A673 (cell line): ENCODE measurements at regions not wholly inside any gene's neighbourhood (a gene's known extent, or its start where the extent isn't known, plus 50 kb on each side); places are given as distances from the start of the nearest gene placed in this dataset.

Experiments used
- BruUV-seq: library from RNA; stranded (reverse); fragments of 400-500 nt; replicated peaks from 2 replicates; lab custom pipeline; 2021; lab: Mats Ljungman, UMichigan
- CTCF ChIA-PET: fragments of 300-600 bp; sonication (Branson Sonifier 250); formaldehyde crosslinking; loops from one replicate; lab custom pipeline; 2022; ENCODE audit warnings: antibody characterized with exemption; lab: Charles Lee
- POLR2A ChIA-PET: fragments of 300-600 bp; sonication (Branson Sonifier 250); formaldehyde crosslinking; loops from one replicate; lab custom pipeline; 2022; ENCODE audit warnings: antibody characterized with exemption; ENCODE audit not compliant: low non-redundant PET; lab: Charles Lee
- DNase-seq: peaks from one replicate; pipeline ENCODE4 v3.0.0-alpha.2; 2015; ENCODE audit warnings: low spot score
- H3K27ac ChIP-seq: fragments of 200-600 bp; sonication (generic); 2 replicates; pipeline ENCODE4 v1.5.1; 2016; ENCODE audit warnings: mixed run types, low read depth, mild to moderate bottlenecking, mixed read lengths, antibody characterized with exemption, low read length; ENCODE audit not compliant: poor library complexity, severe bottlenecking
- H3K27me3 ChIP-seq: fragments of 200-600 bp; sonication (generic); replicated peaks from 2 replicates; pipeline ENCODE4 v1.6.1; 2017; ENCODE audit warnings: mixed run types, low read depth, mild to moderate bottlenecking, mixed read lengths, antibody characterized with exemption, low read length; ENCODE audit not compliant: insufficient read depth, poor library complexity
- H3K36me3 ChIP-seq: fragments of 200-600 bp; sonication (generic); 2 replicates; pipeline ENCODE4 v1.6.1; 2016; ENCODE audit warnings: mixed run types, mild to moderate bottlenecking, mixed read lengths, antibody characterized with exemption, low read length; ENCODE audit not compliant: insufficient read depth, poor library complexity, severe bottlenecking
- H3K4me1 ChIP-seq: fragments of 200-600 bp; sonication (generic); 2 replicates; pipeline ENCODE4 v1.6.1; 2017; ENCODE audit warnings: mixed run types, mild to moderate bottlenecking, mixed read lengths, antibody characterized with exemption, low read length; ENCODE audit not compliant: insufficient read depth, poor library complexity, severe bottlenecking
- H3K4me3 ChIP-seq: fragments of 200-600 bp; sonication (generic); 2 replicates; pipeline ENCODE4 v1.5.1; 2016; ENCODE audit warnings: low read depth, mixed run types, mild to moderate bottlenecking, mixed read lengths, low read length; ENCODE audit not compliant: poor library complexity, severe bottlenecking
- H3K9me3 ChIP-seq: fragments of 200-600 bp; sonication (generic); 2 replicates; pipeline ENCODE4 v1.6.1; 2016; ENCODE audit warnings: mixed run types, low read depth, mild to moderate bottlenecking, mixed read lengths, antibody characterized with exemption, low read length; ENCODE audit not compliant: poor library complexity, severe bottlenecking
- CTCF ChIP-seq: fragments of 300-800, 200-600 bp; sonication (generic); conservative IDR thresholded peaks from 2 replicates; pipeline ENCODE4 v1.5.1; 2017; ENCODE audit warnings: low read depth, mild to moderate bottlenecking, antibody characterized with exemption, low read length, moderate library complexity, mixed read lengths
- EZH2 ChIP-seq: fragments of 200-600 bp; sonication (generic); IDR thresholded peaks from 2 replicates; pipeline ENCODE4 v1.6.1; 2017; ENCODE audit warnings: borderline replicate concordance, low read depth, mild to moderate bottlenecking, mixed read lengths, antibody characterized with exemption, low read length; ENCODE audit not compliant: poor library complexity, severe bottlenecking
- intact Hi-C: fragments of 100-400 bp; cut with micrococcal nuclease; formaldehyde crosslinking; loops from one replicate; pipeline ENCODE4 v1.10.0; 2022; ENCODE audit not compliant: unreplicated experiment

- TF ChIP-seq CTCF = no peak
- no peak for TF ChIP-seq EZH2
- intact Hi-C loops = no loop called here
- Histone ChIP-seq H3K9me3 (no peaks in the 10 kb centered on the region), H3K27me3 (no peaks in the 10 kb centered on the region), H3K4me3 (no peak overlapping the region), H3K36me3 (no peaks in the 10 kb centered on the region), H3K4me1 (peaks cover 11% of the 10 kb centered on the region), H3K27ac (no peak overlapping the region)
- DNase-seq = peak; percentile 21
- ChIA-PET POLR2A (no interaction called here), CTCF (interaction anchor here (0.6 kb wide), 1 partner anchor 12 kb away, joined by 3 read pairs; no protein-coding TSS in a partner anchor)
- BruUV-seq = no TSS peak
Observed at GRCh38 chr4:128590034-128590740, 219.3 kb upstream of the JADE1 start.

DNA sequence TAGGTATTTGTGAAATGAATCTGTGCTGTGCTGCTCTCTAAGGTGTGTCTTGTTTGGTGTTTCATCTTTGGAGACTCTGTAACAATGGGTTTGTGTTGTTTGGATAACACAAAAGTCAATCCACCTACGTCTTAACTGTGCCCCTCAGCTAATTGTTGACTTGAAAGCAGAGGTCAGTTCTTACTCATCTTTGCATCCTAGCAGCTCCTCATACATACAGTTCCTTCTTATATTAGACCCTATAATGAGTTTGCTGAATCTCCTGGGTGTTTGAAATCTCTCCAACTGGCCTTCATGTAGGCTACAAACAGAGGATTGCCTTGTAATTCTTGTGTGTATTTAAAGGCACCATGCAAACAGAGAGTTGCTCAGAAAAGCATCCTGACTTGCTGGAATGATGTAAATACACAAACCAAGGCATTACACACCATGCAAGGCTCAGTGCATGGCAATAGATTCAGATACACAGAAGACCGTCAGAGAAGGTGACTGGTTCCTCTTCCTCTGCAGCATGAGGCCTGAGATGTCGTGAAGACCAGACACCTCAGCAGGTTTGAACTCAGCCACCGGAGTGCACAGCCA lies 220.0 kb upstream of the JADE1 start:
- H3K9me3 ChIP-seq = no peaks in the 10 kb centered on the region
- BruUV-seq = no TSS peak
- H3K4me3 ChIP-seq = no peak overlapping the region
- no peaks in the 10 kb centered on the region for H3K27me3 ChIP-seq
- intact Hi-C loops = no loop called here
- H3K36me3 ChIP-seq = no peaks in the 10 kb centered on the region
- DNase-seq = no peak
- H3K4me1 ChIP-seq = peaks cover 11% of the 10 kb centered on the region
- CTCF ChIA-PET = interaction anchor here (0.6 kb wide), 1 partner anchor 11 kb away, joined by 3 read pairs; no protein-coding TSS in a partner anchor
- no peak overlapping the region for H3K27ac ChIP-seq
- no peak for TF ChIP-seq EZH2
- no peak for TF ChIP-seq CTCF
- POLR2A ChIA-PET = no interaction called here

GRCh38 chr4:128587382-128587781 lies 222.1 kb upstream of the JADE1 start:
- no peak for TF ChIP-seq CTCF
- no peak for TF ChIP-seq EZH2
- ChIA-PET POLR2A (no interaction called here), CTCF (no interaction called here)
- Histone ChIP-seq H3K9me3 (no peaks in the 10 kb centered on the region), H3K27me3 (no peaks in the 10 kb centered on the region), H3K4me3 (no peak overlapping the region), H3K4me1 (peaks cover 11% of the 10 kb centered on the region), H3K36me3 (no peaks in the 10 kb centered on the region), H3K27ac (no peak overlapping the region)
- DNase-seq = no peak
- no TSS peak for BruUV-seq
- intact Hi-C loops = no loop called here
